ENCODE measurements at regions not wholly inside any gene's neighbourhood (a gene's known extent, or its start where the extent isn't known, plus 50 kb on each side); places are given as distances from the start of the nearest gene placed in this dataset.
"Not testable (repeated sequence)": the region's sequence is repeated elsewhere in the genome, so short reads cannot be mapped to it uniquely, and the experiment has no call there.

GRCh38 chr4:123649645-123650391, 253.2 kb downstream of the SPRY1 start:
- TF ChIP-seq, protein P1, sequence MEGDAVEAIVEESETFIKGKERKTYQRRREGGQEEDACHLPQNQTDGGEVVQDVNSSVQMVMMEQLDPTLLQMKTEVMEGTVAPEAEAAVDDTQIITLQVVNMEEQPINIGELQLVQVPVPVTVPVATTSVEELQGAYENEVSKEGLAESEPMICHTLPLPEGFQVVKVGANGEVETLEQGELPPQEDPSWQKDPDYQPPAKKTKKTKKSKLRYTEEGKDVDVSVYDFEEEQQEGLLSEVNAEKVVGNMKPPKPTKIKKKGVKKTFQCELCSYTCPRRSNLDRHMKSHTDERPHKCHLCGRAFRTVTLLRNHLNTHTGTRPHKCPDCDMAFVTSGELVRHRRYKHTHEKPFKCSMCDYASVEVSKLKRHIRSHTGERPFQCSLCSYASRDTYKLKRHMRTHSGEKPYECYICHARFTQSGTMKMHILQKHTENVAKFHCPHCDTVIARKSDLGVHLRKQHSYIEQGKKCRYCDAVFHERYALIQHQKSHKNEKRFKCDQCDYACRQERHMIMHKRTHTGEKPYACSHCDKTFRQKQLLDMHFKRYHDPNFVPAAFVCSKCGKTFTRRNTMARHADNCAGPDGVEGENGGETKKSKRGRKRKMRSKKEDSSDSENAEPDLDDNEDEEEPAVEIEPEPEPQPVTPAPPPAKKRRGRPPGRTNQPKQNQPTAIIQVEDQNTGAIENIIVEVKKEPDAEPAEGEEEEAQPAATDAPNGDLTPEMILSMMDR (IDR thresholded peaks at IDR 0.05) = no peak
- Histone ChIP-seq H3K27ac (peak overlapping the region; percentile 77 to 83), H3K4me3 (peak overlapping the region; percentile 43)
- DNase-seq (ENCODE audit: low spot score) = peak; percentile 82

DNA sequence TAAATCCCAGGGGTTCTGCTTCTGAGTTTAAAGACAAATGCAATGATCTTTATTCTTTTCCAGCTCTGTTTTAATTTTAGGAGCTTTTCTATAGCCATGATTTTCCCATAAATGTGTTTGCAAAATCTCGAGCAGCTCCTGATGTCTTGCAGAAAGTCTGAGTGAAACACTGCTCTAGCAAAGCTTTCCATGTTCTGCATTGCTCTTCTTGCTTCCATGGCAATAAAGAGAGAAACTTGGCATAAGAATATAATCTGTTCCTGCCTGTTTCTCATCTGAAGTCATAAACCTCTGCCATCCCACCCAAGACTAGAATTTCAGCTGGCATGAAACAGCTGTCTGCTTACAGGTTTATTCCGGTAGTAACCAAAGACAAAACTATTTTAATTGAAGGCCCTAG, 254.5 kb downstream of the SPRY1 start:
- H3K4me3 ChIP-seq = no peak overlapping the region
- TF ChIP-seq, protein P1 (IDR thresholded peaks at IDR 0.05) = no peak
- DNase-seq (ENCODE audit: low spot score) = no peak
- peak overlapping the region; percentile 77 to 83 for H3K27ac ChIP-seq

DNA sequence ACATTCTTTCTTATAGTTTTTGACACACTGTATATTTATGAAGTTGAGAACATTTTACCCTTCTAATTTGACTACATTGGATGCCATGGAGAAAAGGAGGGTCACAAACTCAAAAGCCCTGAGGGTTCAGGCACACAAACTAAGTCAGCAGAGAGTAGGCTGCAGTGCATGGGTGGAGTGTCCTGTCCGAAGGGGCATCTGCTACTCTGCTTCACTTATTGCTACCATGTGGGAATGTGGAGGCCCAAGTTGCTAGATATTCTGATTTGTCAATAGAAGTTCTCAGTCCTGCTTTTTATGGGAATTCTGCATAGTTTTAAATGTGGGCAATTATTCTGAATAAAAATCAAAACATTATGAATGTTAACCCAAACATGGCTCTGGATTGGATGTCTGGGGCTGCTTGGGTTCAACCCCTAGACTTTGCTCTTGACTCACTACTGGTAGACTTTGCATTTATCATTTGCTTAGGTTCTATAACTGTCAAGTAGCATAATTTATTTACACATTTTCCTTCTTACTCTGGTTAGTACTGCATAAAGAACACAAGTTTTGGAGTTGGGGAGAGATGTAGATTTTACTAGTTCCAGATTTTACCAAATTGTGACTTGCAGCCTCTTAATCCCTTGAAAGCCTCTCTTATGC, 255.1 kb downstream of the SPRY1 start:
- peak overlapping the region; percentile 77 to 83 for H3K27ac ChIP-seq
- DNase-seq (ENCODE audit: low spot score) = no peak
- H3K4me3 ChIP-seq = no peak overlapping the region
- TF ChIP-seq, protein P1 (IDR thresholded peaks at IDR 0.05) = no peak

GRCh38 chr4:123652476-123652875, 255.9 kb downstream of the SPRY1 start:
- Histone ChIP-seq H3K27ac (peak overlapping the region in 1 of 2 donors; percentile 83), H3K4me3 (no peak overlapping the region)
- DNase-seq (ENCODE audit: low spot score) = no peak
- TF ChIP-seq, protein P1 (IDR thresholded peaks at IDR 0.05) = no peak

DNA sequence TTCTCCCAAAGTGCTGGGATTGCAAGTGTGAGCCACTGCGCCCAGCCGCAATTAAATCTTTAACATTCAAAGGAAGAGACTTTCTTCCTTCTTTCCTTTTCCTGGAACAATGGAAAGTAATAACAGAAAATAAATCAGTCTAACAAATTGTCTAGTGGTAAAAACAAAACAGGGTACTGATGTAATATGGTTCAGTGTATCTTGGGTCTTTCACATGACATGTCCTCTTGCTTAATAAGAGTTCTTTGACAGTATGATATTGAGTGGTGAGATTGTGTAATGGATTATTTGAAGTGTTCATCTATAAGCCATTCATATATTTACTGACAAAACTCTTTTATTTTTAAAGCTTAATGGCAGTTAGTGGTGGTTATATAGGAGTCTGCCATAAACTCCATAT, 256.6 kb downstream of the SPRY1 start:
- DNase-seq (ENCODE audit: low spot score) = no peak
- Histone ChIP-seq H3K27ac (peak overlapping the region in 1 of 2 donors; percentile 68), H3K4me3 (no peak overlapping the region)
- TF ChIP-seq, protein P1 (IDR thresholded peaks at IDR 0.05) = no peak

- H3K27ac ChIP-seq; DNase-seq (ENCODE audit: low spot score); H3K4me3 ChIP-seq: not testable (repeated sequence)
These were observed 260.2 kb downstream of the SPRY1 start for GRCh38 chr4:123656746-123657294.

DNA sequence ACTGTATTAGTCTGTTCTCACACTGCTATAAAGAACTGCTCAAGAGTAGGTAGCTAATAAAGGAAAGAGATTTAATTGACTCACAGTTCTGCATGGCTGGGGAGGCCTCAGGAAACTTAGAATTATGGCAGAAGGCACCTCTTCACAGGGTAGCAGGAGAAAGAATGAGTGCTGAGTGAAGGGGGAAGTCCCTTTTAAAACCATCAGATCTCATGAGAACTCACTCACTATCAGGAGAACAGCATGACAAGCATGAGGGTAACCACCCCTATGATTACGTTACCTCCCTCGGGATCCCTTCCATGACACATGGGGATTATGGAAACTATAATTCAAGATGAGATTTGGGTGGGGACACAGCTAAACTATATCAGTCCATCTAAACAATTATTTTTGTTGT, 261.0 kb downstream of the SPRY1 start:
- H3K27ac ChIP-seq; H3K4me3 ChIP-seq; DNase-seq (ENCODE audit: low spot score): not testable (repeated sequence)

DNA sequence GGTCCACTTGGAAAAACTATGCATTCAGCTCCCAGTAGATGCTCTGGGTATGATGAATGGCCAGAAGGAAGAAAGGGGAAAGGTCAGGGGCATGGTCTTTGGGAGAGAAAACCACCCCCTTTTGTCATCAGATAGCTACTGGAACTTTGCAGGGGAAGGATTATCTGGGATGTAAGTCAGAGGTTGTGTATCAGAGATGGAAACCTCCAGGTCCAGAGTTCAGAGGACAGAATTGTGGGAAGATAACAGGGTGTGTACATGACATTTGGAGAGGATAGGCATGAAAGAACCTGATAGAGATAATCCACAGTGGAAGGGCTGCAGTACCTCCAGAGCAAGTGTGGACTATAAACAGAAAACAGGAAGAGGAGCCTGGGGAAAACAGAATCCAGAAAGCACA, 262.7 kb downstream of the SPRY1 start:
- no peak overlapping the region for H3K27ac ChIP-seq
- no peak overlapping the region for H3K4me3 ChIP-seq
- TF ChIP-seq, protein P1 (IDR thresholded peaks at IDR 0.05) = no peak
- no peak for DNase-seq (ENCODE audit: low spot score)

All from coronary artery (tissue), 2 donors.